HG03139 (cell line): ENCODE measurements at regions not wholly inside any gene's neighbourhood (a gene's known extent, or its start where the extent isn't known, plus 50 kb on each side); places are given as distances from the start of the nearest gene placed in this dataset.
"Not testable (repeated sequence)": the region's sequence is repeated elsewhere in the genome, so short reads cannot be mapped to it uniquely, and the experiment has no call there.

Source experiments
- ATAC-seq: cut with Tn5 transposase; IDR thresholded peaks from one replicate; pipeline ENCODE4 v1.9.1; 2021; ENCODE audit not compliant: unreplicated experiment

DNA sequence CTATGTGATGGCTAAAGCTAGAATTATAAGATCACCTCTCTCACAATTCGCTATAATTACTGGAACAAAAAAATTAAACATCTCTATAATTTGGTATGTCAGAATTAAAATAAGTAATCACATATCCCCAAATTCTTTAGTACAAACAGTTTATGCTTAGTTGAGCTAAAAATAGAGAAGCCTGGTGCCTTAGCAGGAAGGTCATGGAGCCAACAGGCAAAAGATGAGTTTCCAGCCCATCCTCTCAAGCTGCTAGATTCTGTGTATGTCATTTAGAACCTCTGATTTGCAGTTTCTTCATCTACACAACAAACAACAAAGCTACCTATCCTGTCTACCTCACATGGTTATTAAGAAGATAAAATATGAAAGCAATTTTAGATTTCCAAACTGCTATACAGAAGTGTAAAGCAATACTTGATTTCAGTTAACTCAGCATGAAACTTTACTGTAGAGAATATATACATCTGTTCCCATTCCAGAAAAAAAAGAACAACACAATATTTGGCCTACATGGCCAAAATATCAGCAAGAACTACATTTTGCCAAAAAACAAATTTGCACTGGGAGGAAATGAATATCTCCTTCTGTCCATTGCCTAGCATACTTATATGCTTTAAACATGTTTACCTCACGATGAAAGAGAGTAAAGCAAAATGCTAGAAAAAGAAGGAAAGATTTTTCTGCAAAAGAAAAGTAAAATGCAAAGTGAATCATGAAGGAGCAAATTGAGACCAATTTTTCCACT lies 294.0 kb upstream of the MIR17HG start:
- ATAC-seq, result no peak

DNA sequence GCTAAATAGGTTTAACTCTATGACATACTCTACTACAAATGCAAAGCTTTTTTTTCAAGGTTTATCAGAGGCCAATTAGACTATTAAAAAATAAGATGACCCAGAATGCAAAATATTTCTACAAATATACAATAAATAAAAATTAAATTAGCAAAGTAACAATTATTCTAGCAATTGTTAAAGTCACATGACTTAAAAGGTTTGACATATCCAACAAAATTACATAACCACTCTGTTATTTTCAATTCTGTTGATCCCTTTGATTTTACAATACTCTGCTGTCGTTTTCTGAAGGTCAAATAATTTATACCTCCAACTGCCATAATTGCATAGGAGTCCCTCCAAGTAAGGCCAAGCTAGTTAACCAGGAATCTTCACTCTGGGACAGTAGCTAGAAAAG lies 292.6 kb upstream of the MIR17HG start:
- no peak for ATAC-seq

DNA sequence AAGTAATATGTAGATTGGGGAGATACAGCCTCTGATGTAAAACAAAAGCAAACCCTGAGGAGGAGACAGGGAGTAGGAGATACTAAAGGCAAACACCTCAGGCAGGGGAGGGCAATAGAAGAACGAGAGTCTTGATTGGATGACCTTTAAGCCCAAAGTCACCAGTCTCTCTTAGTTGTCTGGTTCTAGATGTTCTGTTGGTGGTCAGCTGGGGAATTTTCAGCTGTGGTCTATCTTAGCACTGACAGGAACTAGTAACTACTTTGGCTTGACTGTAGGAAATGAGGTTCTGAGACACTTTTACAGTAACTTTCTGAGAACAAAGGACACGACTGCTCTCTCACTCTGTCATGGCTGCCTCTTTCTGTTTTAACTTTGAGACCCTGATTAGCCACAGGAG lies 290.7 kb upstream of the MIR17HG start:
- ATAC-seq, result peak; percentile 62

DNA sequence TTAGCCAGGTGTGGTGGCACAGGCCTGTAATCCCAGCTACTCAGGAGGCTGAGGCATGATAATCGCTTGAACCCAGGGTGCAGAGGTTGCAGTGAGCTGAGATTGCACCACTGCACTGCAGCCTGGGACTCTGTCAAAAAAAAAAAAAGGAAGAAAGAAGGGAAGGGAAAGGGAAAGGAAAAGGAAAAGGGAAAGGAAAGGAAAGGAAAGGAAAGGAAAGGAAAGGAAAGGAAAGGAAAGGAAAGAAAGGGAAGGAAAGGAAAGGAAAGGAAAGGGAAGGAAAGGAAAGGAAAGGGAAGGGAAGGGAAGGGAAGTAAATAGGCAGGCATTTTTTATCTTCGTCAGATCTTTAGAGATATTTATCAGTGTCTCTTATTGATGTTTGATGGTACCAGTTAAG lies 290.0 kb upstream of the MIR17HG start:
- not testable (repeated sequence) for ATAC-seq

DNA sequence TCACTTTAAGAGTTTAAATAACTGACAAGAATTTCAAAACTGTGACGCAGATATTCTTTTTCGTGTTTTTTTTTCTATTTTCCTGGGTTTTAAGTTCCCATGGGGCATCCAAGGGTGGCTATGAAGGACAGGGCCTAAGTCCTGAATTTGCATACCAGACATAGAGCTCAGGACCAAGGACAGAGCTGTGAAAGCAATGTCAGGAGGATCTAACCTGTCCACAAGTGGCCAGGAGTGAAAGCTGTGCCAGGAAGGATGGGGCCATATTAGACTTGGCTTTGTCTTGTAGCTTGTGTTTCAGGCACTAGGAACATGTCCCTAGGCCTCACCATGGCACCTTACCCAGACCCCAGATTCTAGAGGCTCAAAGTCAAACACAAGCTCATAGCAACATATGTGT lies 289.4 kb upstream of the MIR17HG start:
- ATAC-seq, result no peak

DNA sequence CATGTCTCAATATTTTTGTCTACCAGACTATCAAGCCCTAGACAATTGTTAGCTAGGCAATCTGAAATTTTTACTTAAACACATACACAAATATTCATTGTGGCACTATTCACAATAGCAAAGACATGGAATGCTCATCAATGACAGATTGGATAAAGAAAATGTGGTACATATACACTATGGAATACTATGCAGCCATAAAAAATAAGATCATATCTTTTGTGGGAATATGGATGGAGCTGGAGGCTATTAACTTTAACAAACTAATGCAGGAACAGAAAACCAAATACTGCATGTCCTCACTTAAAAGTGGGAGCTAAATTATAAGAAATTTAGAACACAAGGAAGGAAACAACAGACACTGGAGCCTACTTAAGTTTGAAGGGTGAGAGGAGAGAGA lies 288.6 kb upstream of the MIR17HG start:
- no peak for ATAC-seq

DNA sequence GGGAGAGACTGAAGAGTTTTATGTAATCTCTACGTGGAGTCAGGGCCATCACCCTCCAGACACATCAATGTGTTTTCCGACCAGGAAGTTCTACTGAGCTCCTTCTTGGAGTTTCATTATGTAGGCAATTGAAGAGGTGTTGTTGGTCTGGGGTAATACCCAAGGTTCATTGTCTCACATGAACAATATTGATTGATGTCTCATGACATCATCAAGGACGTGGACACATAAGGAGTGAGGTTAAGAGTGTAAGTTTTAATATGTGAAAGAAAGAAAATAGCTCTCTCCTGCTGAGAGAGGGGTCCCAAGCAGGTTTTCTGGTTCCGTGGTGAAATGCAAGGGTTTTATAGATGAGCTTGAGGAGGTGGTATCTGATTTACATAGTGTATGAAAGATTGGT lies 280.7 kb upstream of the MIR17HG start:
- ATAC-seq, result no peak

DNA sequence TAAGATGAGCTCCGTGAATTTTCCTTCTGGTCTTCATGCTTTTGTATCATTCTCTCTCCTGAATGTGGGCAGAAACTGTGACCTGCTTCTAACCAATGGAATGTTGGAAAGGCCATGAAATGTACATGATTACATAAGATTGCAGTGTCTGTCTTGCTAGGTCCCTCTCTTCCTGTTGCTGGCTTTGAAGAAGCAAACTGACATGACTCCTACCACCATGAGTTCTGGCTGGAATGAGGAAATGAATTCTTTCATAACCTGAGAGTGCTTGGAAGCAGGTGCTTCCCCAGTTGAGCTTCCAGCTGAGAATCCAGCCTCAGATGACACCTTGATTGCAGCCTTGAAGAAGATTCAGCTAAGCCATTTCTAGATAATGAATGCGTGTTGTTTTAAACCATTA lies 275.0 kb upstream of the MIR17HG start:
- no peak for ATAC-seq

DNA sequence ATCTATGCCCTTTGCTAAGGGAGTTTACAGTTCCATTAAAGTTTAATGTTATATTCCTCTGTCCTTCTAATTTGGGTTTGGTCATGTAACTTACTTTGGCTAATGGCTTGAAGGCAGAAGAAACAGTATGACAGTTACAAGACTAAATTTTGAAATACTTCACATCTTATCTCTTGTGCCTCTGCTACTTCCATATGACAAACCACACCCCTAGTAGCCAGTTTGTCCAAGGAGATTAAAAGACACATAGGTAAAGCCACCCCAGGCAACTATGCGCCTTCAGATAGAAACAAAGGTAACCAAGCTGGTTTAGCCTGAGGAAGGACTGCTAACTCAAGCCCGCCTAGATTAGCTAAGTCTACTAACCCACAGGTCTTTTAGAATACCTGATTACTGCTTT lies 273.4 kb upstream of the MIR17HG start:
- no peak for ATAC-seq

DNA sequence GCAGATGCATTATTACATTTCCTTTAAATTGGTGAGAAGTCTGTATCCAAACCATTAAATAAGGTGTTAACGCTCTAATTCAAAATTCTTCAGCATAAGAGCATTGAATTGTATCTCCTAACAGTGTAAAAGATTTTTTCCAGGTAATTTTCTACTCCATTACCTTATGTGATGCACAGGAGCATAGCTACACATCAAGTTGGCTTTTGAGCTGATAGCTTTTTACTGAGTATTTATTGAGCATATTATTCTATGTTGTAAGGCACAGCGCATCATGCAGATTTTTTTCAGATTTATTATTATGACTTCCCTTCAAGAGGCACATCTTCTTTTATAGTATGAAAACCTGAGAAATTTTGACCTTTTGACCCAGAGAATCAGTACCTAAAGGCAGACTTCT lies 270.7 kb upstream of the MIR17HG start:
- no peak for ATAC-seq

DNA sequence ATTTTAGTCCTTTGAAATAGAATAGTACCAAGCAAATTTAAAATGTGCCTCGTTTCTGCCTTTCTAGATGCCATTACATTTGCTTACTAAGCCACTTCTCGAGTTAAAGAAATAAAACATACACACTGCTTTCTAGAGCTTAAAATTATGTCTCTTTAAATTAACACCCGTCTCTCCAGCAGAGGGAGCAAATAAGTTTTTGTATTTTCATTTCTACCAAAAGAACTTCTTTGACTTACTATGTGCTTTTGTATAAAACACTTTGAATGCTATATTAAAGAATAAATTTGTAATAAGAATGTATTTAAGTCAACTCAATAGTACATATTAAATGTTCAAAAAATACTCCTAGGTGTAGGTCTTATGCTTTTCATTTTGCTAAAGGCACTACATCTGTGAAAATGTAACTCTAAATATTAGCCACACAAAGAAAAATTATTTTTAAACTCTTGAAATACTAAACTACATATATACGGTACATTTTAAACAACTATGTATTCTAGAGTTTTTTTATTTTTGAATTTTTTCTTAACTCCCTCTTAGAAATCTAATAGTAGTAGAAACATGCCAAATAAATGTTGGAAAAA lies 269.3 kb upstream of the MIR17HG start:
- ATAC-seq, result no peak

DNA sequence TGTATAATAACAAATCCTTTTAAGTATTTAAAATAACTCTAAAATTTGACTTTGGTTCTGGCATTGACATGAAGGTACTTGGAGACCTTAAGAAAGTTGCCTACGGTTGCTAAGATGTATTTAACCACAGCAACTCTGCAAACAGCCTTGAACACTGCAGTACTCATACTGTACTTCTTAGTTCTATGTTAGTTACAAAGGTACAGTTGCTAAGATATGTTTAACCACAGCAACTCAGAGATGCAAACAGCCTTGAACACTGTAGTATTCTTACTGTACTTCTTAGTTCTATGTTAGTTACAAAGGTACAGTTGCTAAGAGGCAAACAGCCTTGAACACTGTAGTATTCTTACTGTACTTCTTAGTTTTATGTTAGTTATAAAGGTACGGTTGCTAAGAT lies 268.3 kb upstream of the MIR17HG start:
- no peak for ATAC-seq

DNA sequence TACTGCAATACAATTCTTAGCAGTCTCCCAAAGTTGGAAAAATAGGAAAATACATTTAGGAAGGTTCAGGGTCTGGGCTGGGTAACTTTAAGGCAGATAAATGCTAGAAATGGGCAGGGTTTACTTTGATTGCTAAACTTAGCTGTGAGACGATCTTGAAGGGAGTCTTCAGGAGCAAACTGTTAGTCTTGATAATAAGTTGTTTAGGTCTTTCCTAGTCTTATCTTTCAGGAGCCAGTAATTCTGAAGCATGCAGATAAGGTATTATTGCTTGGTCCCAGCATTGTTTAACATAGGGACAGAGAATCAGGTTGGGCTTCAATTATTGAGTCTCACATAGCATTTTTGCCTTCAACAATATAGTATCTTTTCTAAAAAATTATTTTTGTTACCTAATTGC lies 262.4 kb upstream of the MIR17HG start:
- ATAC-seq, result no peak

DNA sequence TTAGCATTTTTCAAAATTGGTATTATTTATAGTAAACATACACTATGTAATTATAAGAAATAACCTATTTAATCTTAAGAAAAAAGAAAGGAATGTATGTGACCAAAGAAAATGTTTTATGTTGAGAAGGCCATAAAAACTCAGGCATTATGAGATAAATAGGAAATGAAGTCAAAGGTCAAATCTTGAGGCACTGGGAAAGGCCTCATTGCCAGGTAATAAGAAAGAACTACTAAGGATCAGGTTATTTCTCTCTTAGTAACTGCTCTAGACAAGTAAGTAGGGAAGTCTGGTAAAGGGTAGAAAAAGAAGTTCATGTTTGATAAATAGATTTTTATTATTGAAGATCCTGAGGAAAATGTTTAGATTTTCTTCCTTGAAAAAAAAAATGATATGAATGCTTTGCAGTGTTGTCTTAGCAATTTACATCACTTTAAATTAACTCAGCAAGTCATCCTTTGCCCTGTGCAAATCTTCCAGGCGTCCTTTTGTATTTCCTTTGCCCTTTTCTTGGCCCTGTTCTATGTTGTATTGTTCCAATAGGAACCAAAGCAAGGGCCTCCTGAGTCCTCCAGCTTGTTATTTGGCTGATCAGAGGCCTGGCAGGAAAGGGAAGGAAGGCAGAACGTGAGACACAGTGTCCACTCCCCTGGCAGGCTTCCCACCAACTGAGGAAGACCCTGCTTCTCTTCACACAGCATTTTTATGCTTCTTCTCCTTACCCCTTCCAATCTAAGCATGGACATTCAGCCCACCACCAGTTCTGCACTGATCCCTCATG lies 260.4 kb upstream of the MIR17HG start:
- ATAC-seq, result no peak

DNA sequence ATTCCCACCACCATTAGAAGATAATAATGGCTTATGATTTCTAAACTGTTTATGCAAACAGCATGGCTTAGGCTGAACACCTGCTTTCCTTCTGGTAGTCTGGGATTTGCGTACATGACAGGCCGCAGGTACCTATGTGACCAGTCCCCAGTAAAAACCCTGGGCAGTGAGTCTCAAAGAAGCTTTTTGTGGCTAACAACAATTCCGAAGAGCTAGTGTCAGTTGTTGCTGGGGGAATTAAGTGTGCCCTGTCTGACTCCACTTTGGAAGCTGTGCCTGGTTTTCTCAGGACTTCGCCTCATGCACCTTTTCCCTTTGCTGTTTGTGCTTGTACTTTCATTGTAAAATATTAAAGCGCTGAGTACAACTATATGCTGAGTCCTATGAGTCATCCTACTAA lies 250.2 kb upstream of the MIR17HG start:
- ATAC-seq, result no peak

DNA sequence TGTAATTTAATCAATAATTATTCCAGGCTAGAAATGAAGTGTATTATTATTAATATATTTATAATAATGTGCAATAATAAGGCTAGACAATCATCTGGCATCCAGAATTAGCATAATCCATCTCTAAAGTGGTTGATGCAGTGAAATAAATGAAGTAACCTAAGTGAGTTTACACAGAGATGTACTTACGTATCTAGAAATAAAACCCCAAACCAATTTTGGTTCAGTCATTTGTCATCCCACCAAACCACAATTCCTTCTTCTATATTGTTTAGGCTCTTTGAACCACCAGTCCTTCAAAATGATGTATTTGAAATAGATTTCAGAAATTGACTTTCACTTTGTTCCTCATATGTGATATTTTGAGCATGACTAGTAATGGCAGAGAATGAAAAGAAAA lies 247.6 kb upstream of the MIR17HG start:
- no peak for ATAC-seq

DNA sequence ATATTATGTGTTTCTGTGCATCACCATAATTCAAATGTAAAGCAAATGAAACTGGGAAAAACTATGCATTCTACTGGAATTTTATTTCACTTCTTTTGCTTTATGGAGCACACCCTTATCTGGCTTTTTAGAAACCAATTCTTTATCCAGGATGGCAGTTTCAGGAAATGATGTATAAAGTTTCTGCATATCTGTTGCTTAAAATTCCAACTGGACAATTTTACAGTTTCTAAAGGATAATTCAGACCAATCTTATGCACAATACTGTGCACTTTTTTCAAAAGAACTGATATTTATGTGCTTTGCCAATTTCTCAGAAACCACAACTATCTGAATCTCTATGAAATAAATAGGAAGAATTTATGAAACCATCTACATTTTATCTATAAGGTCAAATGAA lies 246.5 kb upstream of the MIR17HG start:
- ATAC-seq, result no peak

DNA sequence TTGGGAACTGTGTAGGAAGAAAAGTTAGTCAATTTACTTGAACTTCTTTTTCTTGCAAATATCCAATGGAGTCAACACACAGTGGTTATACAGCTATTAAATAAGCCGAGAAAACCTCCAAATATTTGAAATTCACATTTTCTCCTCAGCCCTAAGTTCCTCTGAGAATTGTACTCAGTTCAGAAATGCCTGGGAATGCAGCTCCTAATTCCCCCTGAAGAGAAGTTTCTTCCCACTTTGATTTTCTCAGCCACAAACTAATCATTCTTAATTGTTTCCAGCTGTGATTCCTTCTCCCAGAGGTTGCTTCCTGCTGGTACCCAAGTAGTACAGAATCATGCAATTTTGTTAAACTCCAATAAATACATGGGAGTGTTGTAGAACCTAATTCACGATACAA lies 246.1 kb upstream of the MIR17HG start:
- ATAC-seq, result no peak

DNA sequence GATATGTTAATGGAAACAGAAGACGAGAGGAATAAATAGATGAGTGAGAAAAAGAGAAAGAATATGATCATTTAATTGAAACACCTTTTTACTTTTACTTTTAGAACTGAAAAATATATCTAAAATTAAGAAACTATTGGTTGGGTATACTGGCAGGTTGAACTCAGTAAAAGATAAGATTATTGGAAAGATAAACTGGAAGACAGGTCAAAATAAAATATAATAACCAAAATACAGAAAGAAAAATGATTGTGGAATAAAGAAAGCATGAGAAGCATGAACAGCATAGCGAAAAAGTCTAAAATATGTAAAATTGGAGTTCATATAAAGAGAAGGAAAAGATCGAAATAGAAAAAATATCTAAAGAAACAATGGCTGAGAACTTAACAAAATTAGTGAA lies 242.2 kb upstream of the MIR17HG start:
- no peak for ATAC-seq

DNA sequence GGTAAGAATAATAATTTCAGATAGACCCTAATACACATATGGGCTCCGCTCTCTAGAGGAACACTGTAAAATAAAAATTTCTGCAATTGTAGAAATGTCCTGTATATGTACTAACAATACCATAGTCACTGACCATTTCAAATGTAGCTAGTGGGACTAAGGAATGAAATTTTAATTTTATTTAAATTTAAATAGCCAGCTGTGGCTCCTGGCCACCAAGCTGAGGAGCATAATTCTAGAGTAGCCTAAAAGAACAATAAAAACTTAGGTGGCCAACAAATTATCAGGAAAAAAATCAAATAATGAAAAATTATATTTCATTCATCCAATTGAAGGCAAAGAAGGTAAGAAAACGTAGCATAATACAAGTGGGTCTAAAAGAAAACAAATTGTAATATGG lies 240.9 kb upstream of the MIR17HG start:
- no peak for ATAC-seq

DNA sequence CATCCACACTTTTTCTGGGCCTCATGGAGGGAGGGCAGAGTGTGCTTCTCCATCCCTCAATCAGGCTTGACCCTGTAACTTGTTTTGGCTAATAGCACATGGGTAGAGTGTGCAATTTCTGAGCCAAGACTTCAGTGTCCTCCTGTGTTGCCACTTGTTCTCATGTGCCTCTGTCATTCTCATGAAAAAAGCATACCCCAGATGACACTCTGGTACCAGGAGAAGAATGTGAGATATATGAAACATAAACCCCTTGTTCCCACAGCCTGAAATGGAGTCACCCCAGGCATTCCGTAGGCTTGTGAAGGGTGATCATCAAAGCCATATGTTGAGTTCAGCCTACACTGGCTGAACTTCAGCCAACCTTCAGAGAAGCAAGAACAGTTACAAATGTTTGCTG lies 239.2 kb upstream of the MIR17HG start:
- no peak for ATAC-seq

DNA sequence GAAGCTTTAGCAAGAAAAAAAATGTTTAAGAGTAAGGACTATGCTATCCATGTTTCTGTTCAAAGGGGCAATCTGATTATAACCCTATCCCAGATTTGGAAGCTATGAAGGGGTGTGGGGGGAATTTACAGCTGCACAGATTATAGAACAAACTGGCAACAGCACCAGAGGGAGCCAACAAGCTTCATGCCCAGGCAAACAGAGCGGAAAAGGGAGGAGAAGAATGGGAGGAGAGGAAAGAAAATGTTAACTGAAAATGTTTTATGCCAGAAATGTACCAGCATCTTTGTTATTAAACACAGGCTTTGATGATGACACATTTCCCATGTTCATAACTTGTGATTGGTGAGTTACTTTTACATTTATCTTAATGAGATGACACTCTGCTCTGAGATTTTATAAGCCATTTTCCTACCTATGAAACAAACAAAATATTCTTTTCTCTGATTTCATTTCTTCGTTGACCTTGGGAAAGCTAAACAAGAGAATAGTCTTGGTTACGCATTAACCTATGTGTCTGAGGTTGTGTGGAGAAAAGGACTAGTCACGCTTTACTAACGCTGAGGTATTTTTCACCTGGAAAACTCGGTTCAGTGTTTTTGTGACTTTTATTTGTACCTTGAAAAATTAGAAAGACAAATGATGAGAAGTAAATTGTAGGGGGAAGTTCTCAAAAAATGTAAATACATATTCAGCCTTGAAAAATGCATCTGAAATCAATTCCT lies 235.8 kb upstream of the MIR17HG start:
- no peak for ATAC-seq
